ENCODE measurements at regions not wholly inside any gene's neighbourhood (a gene's known extent, or its start where the extent isn't known, plus 50 kb on each side); places are given as distances from the start of the nearest gene placed in this dataset.

- H3K79me2 ChIP-seq (ENCODE audit: insufficient read depth), result no peaks in the 10 kb centered on the region
- H2AFZ ChIP-seq (ENCODE audit: low read depth), result no peak overlapping the region
- no peaks in the 10 kb centered on the region for H3K9me3 ChIP-seq
- no peaks in the 10 kb centered on the region for H3K9me2 ChIP-seq
- no peak overlapping the region for H3K9ac ChIP-seq
- POLR2A ChIA-PET, result no interaction called here
- WGBS (ENCODE audit: low lambda C conversion rate), result 59% methylated on average over 3 of the region's 3 CpGs
- H3K4me2 ChIP-seq, result no peak overlapping the region
- no peak overlapping the region for H3K27ac ChIP-seq (ENCODE audit: low read depth in 2 of 2, low read length in 1 of 2)
- peaks cover 2 to 15% of the 10 kb centered on the region in 2 experiments; a peak in 2 of 4 replicates for H3K4me1 ChIP-seq (ENCODE audit: control insufficient read depth in 1 of 2, insufficient read depth in 2 of 2, low read depth in 1 of 2, low read length in 1 of 2)
- TF ChIP-seq, protein P1, sequence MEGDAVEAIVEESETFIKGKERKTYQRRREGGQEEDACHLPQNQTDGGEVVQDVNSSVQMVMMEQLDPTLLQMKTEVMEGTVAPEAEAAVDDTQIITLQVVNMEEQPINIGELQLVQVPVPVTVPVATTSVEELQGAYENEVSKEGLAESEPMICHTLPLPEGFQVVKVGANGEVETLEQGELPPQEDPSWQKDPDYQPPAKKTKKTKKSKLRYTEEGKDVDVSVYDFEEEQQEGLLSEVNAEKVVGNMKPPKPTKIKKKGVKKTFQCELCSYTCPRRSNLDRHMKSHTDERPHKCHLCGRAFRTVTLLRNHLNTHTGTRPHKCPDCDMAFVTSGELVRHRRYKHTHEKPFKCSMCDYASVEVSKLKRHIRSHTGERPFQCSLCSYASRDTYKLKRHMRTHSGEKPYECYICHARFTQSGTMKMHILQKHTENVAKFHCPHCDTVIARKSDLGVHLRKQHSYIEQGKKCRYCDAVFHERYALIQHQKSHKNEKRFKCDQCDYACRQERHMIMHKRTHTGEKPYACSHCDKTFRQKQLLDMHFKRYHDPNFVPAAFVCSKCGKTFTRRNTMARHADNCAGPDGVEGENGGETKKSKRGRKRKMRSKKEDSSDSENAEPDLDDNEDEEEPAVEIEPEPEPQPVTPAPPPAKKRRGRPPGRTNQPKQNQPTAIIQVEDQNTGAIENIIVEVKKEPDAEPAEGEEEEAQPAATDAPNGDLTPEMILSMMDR (IDR thresholded peaks at IDR 0.05), result no peak
- TF ChIP-seq MEF2A (IDR thresholded peaks at IDR 0.05; ENCODE audit: borderline replicate concordance, low read depth), result no peak
- no peak for TF ChIP-seq EZH2phosphoT487 (IDR thresholded peaks at IDR 0.05; ENCODE audit: borderline replicate concordance, low read depth)
- no peak for TF ChIP-seq FOSL2 (IDR thresholded peaks at IDR 0.05; ENCODE audit: borderline replicate concordance, low read depth)
- TF ChIP-seq, protein P2, sequence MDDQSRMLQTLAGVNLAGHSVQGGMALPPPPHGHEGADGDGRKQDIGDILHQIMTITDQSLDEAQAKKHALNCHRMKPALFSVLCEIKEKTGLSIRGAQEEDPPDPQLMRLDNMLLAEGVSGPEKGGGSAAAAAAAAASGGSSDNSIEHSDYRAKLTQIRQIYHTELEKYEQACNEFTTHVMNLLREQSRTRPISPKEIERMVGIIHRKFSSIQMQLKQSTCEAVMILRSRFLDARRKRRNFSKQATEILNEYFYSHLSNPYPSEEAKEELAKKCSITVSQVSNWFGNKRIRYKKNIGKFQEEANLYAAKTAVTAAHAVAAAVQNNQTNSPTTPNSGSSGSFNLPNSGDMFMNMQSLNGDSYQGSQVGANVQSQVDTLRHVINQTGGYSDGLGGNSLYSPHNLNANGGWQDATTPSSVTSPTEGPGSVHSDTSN (IDR thresholded peaks at IDR 0.05), result no peak
- no peak for TF ChIP-seq POLR2AphosphoS5 (IDR thresholded peaks at IDR 0.05; ENCODE audit: low read depth, low read length)
- H3K36me3 ChIP-seq (replicated peaks in 1 of 2; ENCODE audit: control insufficient read depth in 1 of 2, insufficient read depth in 2 of 2, low read length in 1 of 2), result no peaks in the 10 kb centered on the region
- H3K27me3 ChIP-seq (ENCODE audit: insufficient read depth), result no peaks in the 10 kb centered on the region
- DNase-seq, result no peak
- CTCF ChIA-PET, result no interaction called here
- no peaks in the 10 kb centered on the region for H4K20me1 ChIP-seq (ENCODE audit: insufficient read depth)
- no peak overlapping the region for H3K4me3 ChIP-seq (ENCODE audit: low read depth in 2 of 2, low read length in 1 of 2)
- H3F3A ChIP-seq (replicated peaks; ENCODE audit: insufficient read depth), result peaks cover 3% of the 10 kb centered on the region
These were observed 126.3 kb upstream of the ELL2 start for GRCh38 chr5:96087939-96088338.

- no peak overlapping the region for H3K4me3 ChIP-seq (ENCODE audit: low read depth in 2 of 2, low read length in 1 of 2)
- no peaks in the 10 kb centered on the region for H3K9me2 ChIP-seq
- TF ChIP-seq NFIC (IDR thresholded peaks at IDR 0.05; ENCODE audit: borderline replicate concordance), result no peak
- TF ChIP-seq IRF3 (IDR thresholded peaks at IDR 0.05; ENCODE audit: low read depth, low read length), result no peak
- 74% methylated on average over 2 of the region's 2 CpGs for WGBS (ENCODE audit: low lambda C conversion rate)
- H3K4me1 ChIP-seq (ENCODE audit: control insufficient read depth in 1 of 2, insufficient read depth in 2 of 2, low read depth in 1 of 2, low read length in 1 of 2), result peaks cover 2 to 18% of the 10 kb centered on the region in 2 experiments; a peak in 2 of 4 replicates
- no peak for DNase-seq
- no peaks in the 10 kb centered on the region for H3K9me3 ChIP-seq
- H2AFZ ChIP-seq (ENCODE audit: low read depth), result no peak overlapping the region
- CTCF ChIA-PET, result interaction anchor here (1.1 kb wide), 1 partner anchor 10 kb away, joined by 3 read pairs; no protein-coding TSS in a partner anchor
- H3K27ac ChIP-seq (ENCODE audit: low read depth in 2 of 2, low read length in 1 of 2), result no peak overlapping the region
- no peaks in the 10 kb centered on the region for H3K27me3 ChIP-seq (ENCODE audit: insufficient read depth)
- H3K4me2 ChIP-seq, result no peak overlapping the region
- POLR2A ChIA-PET, result no interaction called here
- peaks cover 6% of the 10 kb centered on the region for H3F3A ChIP-seq (replicated peaks; ENCODE audit: insufficient read depth)
- H3K9ac ChIP-seq, result no peak overlapping the region
- no peaks in the 10 kb centered on the region for H3K36me3 ChIP-seq (replicated peaks in 1 of 2; ENCODE audit: control insufficient read depth in 1 of 2, insufficient read depth in 2 of 2, low read length in 1 of 2)
- no peaks in the 10 kb centered on the region for H4K20me1 ChIP-seq (ENCODE audit: insufficient read depth)
- H3K79me2 ChIP-seq (ENCODE audit: insufficient read depth), result no peaks in the 10 kb centered on the region
These were observed 123.3 kb upstream of the ELL2 start for GRCh38 chr5:96084874-96085506.

All from SK-N-SH (cell line).